HEK293 (cell line): ENCODE measurements at regions not wholly inside any gene's neighbourhood (a gene's known extent, or its start where the extent isn't known, plus 50 kb on each side); places are given as distances from the start of the nearest gene placed in this dataset.

Source experiments
- CTCF ChIP-seq: fragments of 450-650 bp; formaldehyde crosslinking; IDR thresholded peaks from 2 replicates; pipeline ENCODE4 v1.5.1; 2016; ENCODE audit warnings: missing biosample characterization, missing genetic modification characterization
- TCF7L2 ChIP-seq: IDR thresholded peaks from 2 replicates; pipeline ENCODE4 v1.6.1; 2011; ENCODE audit warnings: low read depth, mild to moderate bottlenecking, inconsistent platforms, low read length, moderate library complexity, borderline replicate concordance
- ZBTB8A ChIP-seq: fragments of 450-650 bp; formaldehyde crosslinking; IDR thresholded peaks from 2 replicates; pipeline ENCODE4 v1.5.1; 2016; ENCODE audit warnings: missing biosample characterization, missing genetic modification characterization
- ZEB2 ChIP-seq: fragments of 450-650 bp; formaldehyde crosslinking; IDR thresholded peaks from 2 replicates; pipeline ENCODE4 v1.5.1; 2016; ENCODE audit warnings: missing biosample characterization, missing genetic modification characterization
- ZNF2 ChIP-seq: fragments of 450-650 bp; formaldehyde crosslinking; IDR thresholded peaks from 2 replicates; pipeline ENCODE4 v1.5.1; 2016; ENCODE audit warnings: missing biosample characterization, missing genetic modification characterization
- ZNF248 ChIP-seq: fragments of 450-650 bp; formaldehyde crosslinking; IDR thresholded peaks from 2 replicates; pipeline ENCODE4 v1.5.1; 2017; ENCODE audit warnings: missing biosample characterization, missing genetic modification characterization
- ZNF791 ChIP-seq: fragments of 450-650 bp; formaldehyde crosslinking; IDR thresholded peaks from 2 replicates; pipeline ENCODE4 v1.5.1; 2016; ENCODE audit warnings: missing biosample characterization, missing genetic modification characterization

- TF ChIP-seq ZNF2 (tag by site-specific recombination) (no peak), CTCF (tag by site-specific recombination) (no peak), ZNF791 (no peak), ZEB2 (tag by site-specific recombination) (no peak), TCF7L2 (no peak), ZBTB8A (no peak), ZNF248 (tag by site-specific recombination) (no peak)
Measured at GRCh38 chr21:17461582-17461981, 51.3 kb upstream of the CXADR start.
